ENCODE measurements at regions not wholly inside any gene's neighbourhood (a gene's known extent, or its start where the extent isn't known, plus 50 kb on each side); places are given as distances from the start of the nearest gene placed in this dataset.
"Not testable (repeated sequence)": the region's sequence is repeated elsewhere in the genome, so short reads cannot be mapped to it uniquely, and the experiment has no call there.

DNA sequence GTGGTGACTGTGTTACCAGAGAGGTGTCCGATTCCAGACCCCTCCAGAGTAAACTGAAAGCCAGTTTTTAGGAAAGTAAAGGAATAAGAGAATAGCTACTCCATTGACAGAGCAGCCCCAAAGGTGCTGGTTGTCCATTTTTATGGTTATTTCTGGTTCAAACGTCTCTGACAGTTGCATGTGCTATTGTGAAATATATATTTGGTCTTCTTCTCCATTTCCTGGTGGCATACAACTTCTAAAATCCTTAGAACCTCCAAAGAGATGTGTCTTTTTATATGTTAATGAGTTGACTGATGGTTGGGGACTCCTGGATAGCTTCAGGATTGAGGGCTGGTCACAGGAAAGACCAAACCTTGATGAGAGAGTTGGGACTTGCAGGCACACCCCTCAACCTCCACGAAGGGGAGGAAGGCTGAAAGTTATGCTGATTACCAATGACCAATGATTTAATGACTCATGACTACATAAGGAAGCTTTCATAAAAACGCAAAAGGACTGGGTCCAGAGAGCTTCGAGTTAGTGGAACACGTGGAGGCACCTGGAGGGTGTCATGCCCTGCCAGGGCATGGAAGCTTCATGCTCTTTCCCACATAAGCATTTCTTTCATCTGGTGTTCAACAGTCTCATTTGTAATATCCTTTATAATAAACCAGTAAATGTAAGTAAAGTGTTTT is 100.7 kb downstream of the SLC16A1 start:
- ATAC-seq (no peak), DNase-seq (no peak)
- ChIA-PET POLR2A (no interaction called here), CTCF (interaction anchor here (1.8 kb wide), 1 partner anchor 26 kb away, joined by 6 read pairs; no protein-coding TSS in a partner anchor)
- Mint-ChIP-seq H3K27me3 (peaks cover 22% of the 10 kb centered on the region), H3K4me3 (no peak overlapping the region), H3K4me1 (ENCODE audit: low read depth) (no peaks in the 10 kb centered on the region), H3K27ac (no peak overlapping the region), H3K36me3 (ENCODE audit: low read depth) (no peaks in the 10 kb centered on the region), H3K9me3 (no peaks in the 10 kb centered on the region)
- TF ChIP-seq CTCF (IDR thresholded peaks at IDR 0.05) = no peak
- intact Hi-C loops (cut with micrococcal nuclease) = no loop called here

GRCh38 chr1:112854368-112854984 is 101.5 kb downstream of the SLC16A1 start:
- not testable (repeated sequence) for H3K36me3 Mint-ChIP-seq (ENCODE audit: low read depth)

GRCh38 chr1:112853915-112854314 is 102.1 kb downstream of the SLC16A1 start:
- H3K27me3 Mint-ChIP-seq = peaks cover 33% of the 10 kb centered on the region

More at GRCh38 chr1:112854368-112854984, 101.5 kb downstream of the SLC16A1 start:
- CTCF ChIA-PET; DNase-seq; ATAC-seq; POLR2A ChIA-PET; H3K27ac Mint-ChIP-seq; H3K4me1 Mint-ChIP-seq (ENCODE audit: low read depth); intact Hi-C loops (cut with micrococcal nuclease); H3K9me3 Mint-ChIP-seq; H3K4me3 Mint-ChIP-seq: not testable (repeated sequence)
- peaks cover 30% of the 10 kb centered on the region for H3K27me3 Mint-ChIP-seq

DNA sequence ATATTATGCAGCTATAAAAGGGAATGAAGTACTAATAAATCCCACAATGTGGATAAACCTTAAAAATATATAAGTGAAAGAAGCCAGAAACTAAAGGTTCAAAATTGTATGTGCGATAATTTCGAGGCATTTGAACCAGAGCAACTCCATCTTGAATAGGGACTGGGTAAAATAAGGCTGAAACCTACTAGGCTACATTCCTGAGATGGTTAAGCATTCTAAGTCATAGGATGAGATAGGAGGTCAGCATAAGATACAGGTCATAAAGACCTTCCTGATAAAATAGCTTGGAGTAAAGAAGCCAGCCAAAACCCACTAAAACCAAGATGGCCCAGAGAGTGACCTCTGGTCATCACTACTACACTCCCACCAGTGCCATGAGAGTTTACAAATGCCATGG is 103.1 kb downstream of the SLC16A1 start:
- intact Hi-C loops (cut with micrococcal nuclease) = no loop called here
- CTCF ChIA-PET = interaction anchor here (1.5 kb wide), 1 partner anchor 138 kb away, joined by 4 read pairs; the partner anchor contains the start of gene PPM1J
- H3K4me1 Mint-ChIP-seq (ENCODE audit: low read depth) = peaks cover 2% of the 10 kb centered on the region
- DNase-seq (no peak), ATAC-seq (no peak)
- no peak overlapping the region for H3K27ac Mint-ChIP-seq
- H3K36me3 Mint-ChIP-seq (ENCODE audit: low read depth) = no peaks in the 10 kb centered on the region
- peaks cover 37% of the 10 kb centered on the region for H3K27me3 Mint-ChIP-seq
- H3K4me3 Mint-ChIP-seq = no peak overlapping the region
- no peak for TF ChIP-seq CTCF (IDR thresholded peaks at IDR 0.05)
- POLR2A ChIA-PET = interaction anchor here (0.5 kb wide), 1 partner anchor 246 kb away, joined by 5 read pairs; no protein-coding TSS in a partner anchor
- H3K9me3 Mint-ChIP-seq = no peaks in the 10 kb centered on the region

More at GRCh38 chr1:112853915-112854314, 102.1 kb downstream of the SLC16A1 start:
- ATAC-seq; H3K27ac Mint-ChIP-seq; intact Hi-C loops (cut with micrococcal nuclease); DNase-seq; H3K4me1 Mint-ChIP-seq (ENCODE audit: low read depth); H3K4me3 Mint-ChIP-seq; H3K36me3 Mint-ChIP-seq (ENCODE audit: low read depth); H3K9me3 Mint-ChIP-seq; POLR2A ChIA-PET; CTCF ChIA-PET: not testable (repeated sequence)

DNA sequence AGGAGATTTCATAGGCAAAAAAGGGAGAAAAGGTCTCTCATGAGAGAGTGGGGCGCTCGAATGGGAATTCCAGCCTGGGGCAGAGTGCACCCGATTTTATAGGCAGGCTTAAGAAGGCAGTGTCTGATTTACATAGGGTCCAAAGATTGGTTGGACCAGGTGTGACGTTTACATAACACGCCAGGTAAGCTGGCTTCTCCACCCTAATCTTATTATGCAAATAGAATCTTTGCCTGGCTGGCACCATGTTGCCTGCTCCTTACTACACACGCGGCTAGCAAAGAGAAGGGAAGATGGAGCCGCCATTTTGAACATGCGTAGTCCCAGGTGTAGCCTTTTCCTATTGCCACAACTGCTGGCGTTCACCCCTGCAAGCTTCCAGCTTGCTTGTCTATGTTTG is 103.7 kb downstream of the SLC16A1 start:
- Mint-ChIP-seq H3K4me3 (no peak overlapping the region), H3K9me3 (no peaks in the 10 kb centered on the region), H3K36me3 (ENCODE audit: low read depth) (no peaks in the 10 kb centered on the region), H3K4me1 (ENCODE audit: low read depth) (peaks cover 2% of the 10 kb centered on the region), H3K27me3 (peaks cover 37% of the 10 kb centered on the region), H3K27ac (no peak overlapping the region)
- POLR2A ChIA-PET = interaction anchor here (0.5 kb wide), 1 partner anchor 247 kb away, joined by 5 read pairs; no protein-coding TSS in a partner anchor
- no peak for TF ChIP-seq CTCF (IDR thresholded peaks at IDR 0.05)
- no peak for ATAC-seq
- intact Hi-C loops (cut with micrococcal nuclease) = no loop called here
- DNase-seq = no peak
- CTCF ChIA-PET = interaction anchor here (1.0 to 1.5 kb wide), 2 partner anchors 28 to 137 kb away, joined by 3 to 4 read pairs; partner anchors contain the start of gene PPM1J
